GM04503 (cell line): ENCODE measurements at regions not wholly inside any gene's neighbourhood (a gene's known extent, or its start where the extent isn't known, plus 50 kb on each side); places are given as distances from the start of the nearest gene placed in this dataset.
"Not testable (repeated sequence)": the region's sequence is repeated elsewhere in the genome, so short reads cannot be mapped to it uniquely, and the experiment has no call there.

Source experiments
- DNase-seq: peaks from one replicate; pipeline ENCODE4 v3.0.0-alpha.2; 2012; ENCODE audit warnings: low read depth

- no peak for DNase-seq
Observed at GRCh38 chr3:107142171-107142570, 235.1 kb upstream of the CCDC54 start.

GRCh38 chr3:107142786-107143575 lies 234.3 kb upstream of the CCDC54 start:
- no peak for DNase-seq

- DNase-seq: no peak
Observed at GRCh38 chr3:107150675-107151074, 226.6 kb upstream of the CCDC54 start.

GRCh38 chr3:107153981-107154380 lies 223.3 kb upstream of the CCDC54 start:
- DNase-seq: no peak

GRCh38 chr3:107172411-107172810 lies 204.8 kb upstream of the CCDC54 start:
- no peak for DNase-seq

- DNase-seq: no peak
Observed at GRCh38 chr3:107184375-107184774, 192.9 kb upstream of the CCDC54 start.

GRCh38 chr3:107188262-107188661 lies 189.0 kb upstream of the CCDC54 start:
- no peak for DNase-seq

- DNase-seq: no peak
Observed at GRCh38 chr3:107189158-107189791, 188.0 kb upstream of the CCDC54 start.

- DNase-seq: no peak
Observed at GRCh38 chr3:107193116-107193515, 184.1 kb upstream of the CCDC54 start.

- DNase-seq: no peak
Observed at GRCh38 chr3:107198581-107199181, 178.6 kb upstream of the CCDC54 start.

- no peak for DNase-seq
Observed at GRCh38 chr3:107201146-107201545, 176.1 kb upstream of the CCDC54 start.

- DNase-seq: not testable (repeated sequence)
Observed at GRCh38 chr3:107202885-107203284, 174.4 kb upstream of the CCDC54 start.

GRCh38 chr3:107204121-107204520 lies 173.1 kb upstream of the CCDC54 start:
- DNase-seq: no peak

GRCh38 chr3:107205358-107205757 lies 171.9 kb upstream of the CCDC54 start:
- no peak for DNase-seq

GRCh38 chr3:107206141-107206540 lies 171.1 kb upstream of the CCDC54 start:
- DNase-seq: no peak

GRCh38 chr3:107206945-107207344 lies 170.3 kb upstream of the CCDC54 start:
- no peak for DNase-seq

- peak; percentile 96 for DNase-seq
Observed at GRCh38 chr3:107208100-107208499, 169.1 kb upstream of the CCDC54 start.

GRCh38 chr3:107208796-107209195 lies 168.4 kb upstream of the CCDC54 start:
- DNase-seq: no peak

- DNase-seq: no peak
Observed at GRCh38 chr3:107209302-107209990, 167.8 kb upstream of the CCDC54 start.

- no peak for DNase-seq
Observed at GRCh38 chr3:107211608-107212007, 165.6 kb upstream of the CCDC54 start.

GRCh38 chr3:107212618-107213017 lies 164.6 kb upstream of the CCDC54 start:
- DNase-seq: no peak

GRCh38 chr3:107213044-107213669 lies 164.1 kb upstream of the CCDC54 start:
- DNase-seq: no peak
